K562 (cell line): ENCODE measurements at regions not wholly inside any gene's neighbourhood (a gene's known extent, or its start where the extent isn't known, plus 50 kb on each side); places are given as distances from the start of the nearest gene placed in this dataset.

ENCODE experiments used
- BRF1 ChIP-seq: IDR thresholded peaks from 3 replicates; pipeline ENCODE4 v1.6.1; 2011; ENCODE audit warnings: borderline replicate concordance, mild to moderate bottlenecking; ENCODE audit not compliant: insufficient read length; ENCODE audit errors: extremely low read depth
- HSF4 ChIP-seq: fragments of 250-450 bp; sonication (Bioruptor Pico); IDR thresholded peaks from 2 replicates; pipeline ENCODE4 v2.1.2; 2022; ENCODE audit warnings: mild to moderate bottlenecking, moderate library complexity, borderline replicate concordance
- LCOR ChIP-seq: sonication (generic); formaldehyde crosslinking; IDR thresholded peaks from 2 replicates; pipeline ENCODE4 v1.8.0; 2022; ENCODE audit warnings: mild to moderate bottlenecking, missing genetic modification reagents
- PRPF4 ChIP-seq: fragments of 200-400 bp; formaldehyde crosslinking; IDR thresholded peaks from one replicate; pipeline ENCODE4 v1.6.1; 2017; ENCODE audit warnings: low read length, low read depth, mild to moderate bottlenecking; ENCODE audit not compliant: insufficient read depth, poor library complexity, severe bottlenecking
- RBBP5 ChIP-seq: fragments of 200-600 bp; sonication (generic); IDR thresholded peaks from 2 replicates; pipeline ENCODE4 v1.6.1; 2012; ENCODE audit warnings: borderline replicate concordance, mild to moderate bottlenecking, low read length, control low read depth, inconsistent platforms; ENCODE audit not compliant: insufficient read depth, poor library complexity, severe bottlenecking
- SNRNP70 ChIP-seq: fragments of 200-400 bp; formaldehyde crosslinking; optimal IDR thresholded peaks from 2 replicates; pipeline ENCODE3; 2017; ENCODE audit warnings: low read depth, low read length
- ZNF79 ChIP-seq: fragments of 250-450 bp; sonication (Bioruptor Pico); IDR thresholded peaks from 2 replicates; pipeline ENCODE4 v1.4.0; 2020; ENCODE audit warnings: low read depth, mild to moderate bottlenecking, moderate library complexity
- TF ChIP-seq, protein P1 (sequence below), 3 experiments: fragments of 200-800 bp in 1 of 3; sonication (Bioruptor generic) in 1 of 3; sonication (generic) in 1 of 3; formaldehyde crosslinking in 1 of 3; IDR thresholded peaks; 2 replicates each; pipeline versions ENCODE4 v1.6.1 to v1.8.0; 2016 to 2022; ENCODE audit warnings: mild to moderate bottlenecking in 2 of 3, missing compliant biosample characterization in 2 of 3, missing genetic modification characterization in 2 of 3, missing genetic modification reagents in 1 of 3
- TF ChIP-seq, protein P2 (sequence below), 2 experiments: fragments of 450-650 bp; IDR thresholded peaks; 2 replicates each; pipeline ENCODE4 v1.6.1; 2016; ENCODE audit warnings: mild to moderate bottlenecking in 2 of 2, borderline replicate concordance in 1 of 2, low read depth in 1 of 2, moderate library complexity in 1 of 2

DNA sequence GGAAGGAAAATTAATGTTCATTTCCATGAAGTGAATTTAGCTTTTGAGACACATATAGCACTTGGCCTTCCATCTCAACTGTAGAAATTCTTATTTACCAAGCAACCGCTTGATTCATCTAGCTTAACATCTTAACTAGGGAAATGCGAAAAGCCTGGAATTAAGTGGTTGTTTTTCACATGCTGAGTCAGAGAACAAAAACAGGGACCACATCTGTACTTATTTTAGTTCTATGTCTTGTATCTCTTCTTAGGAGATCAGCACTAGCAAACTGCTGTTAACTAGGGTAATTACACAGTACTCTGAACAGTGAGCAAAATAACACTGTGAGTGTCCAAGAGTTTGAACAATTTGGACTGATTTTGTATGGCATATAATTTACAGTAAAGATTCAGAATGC lies 590.9 kb upstream of the NRSN1 start (continued):
- no peak for TF ChIP-seq RBBP5
- TF ChIP-seq BRF1: no peak
- no peak for TF ChIP-seq SNRNP70
- TF ChIP-seq PRPF4: no peak
- TF ChIP-seq, protein P1, sequence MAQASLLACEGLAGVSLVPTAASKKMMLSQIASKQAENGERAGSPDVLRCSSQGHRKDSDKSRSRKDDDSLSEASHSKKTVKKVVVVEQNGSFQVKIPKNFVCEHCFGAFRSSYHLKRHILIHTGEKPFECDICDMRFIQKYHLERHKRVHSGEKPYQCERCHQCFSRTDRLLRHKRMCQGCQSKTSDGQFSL (CRISPR knock-in tag; IDR thresholded peaks at IDR 0.05): no peak
- TF ChIP-seq, protein P1 (tag; IDR thresholded peaks at IDR 0.05): no peak
- TF ChIP-seq LCOR: no peak
- TF ChIP-seq HSF4 (CRISPR knock-in tag): no peak
- no peak for TF ChIP-seq ZNF79
- TF ChIP-seq, protein P2, sequence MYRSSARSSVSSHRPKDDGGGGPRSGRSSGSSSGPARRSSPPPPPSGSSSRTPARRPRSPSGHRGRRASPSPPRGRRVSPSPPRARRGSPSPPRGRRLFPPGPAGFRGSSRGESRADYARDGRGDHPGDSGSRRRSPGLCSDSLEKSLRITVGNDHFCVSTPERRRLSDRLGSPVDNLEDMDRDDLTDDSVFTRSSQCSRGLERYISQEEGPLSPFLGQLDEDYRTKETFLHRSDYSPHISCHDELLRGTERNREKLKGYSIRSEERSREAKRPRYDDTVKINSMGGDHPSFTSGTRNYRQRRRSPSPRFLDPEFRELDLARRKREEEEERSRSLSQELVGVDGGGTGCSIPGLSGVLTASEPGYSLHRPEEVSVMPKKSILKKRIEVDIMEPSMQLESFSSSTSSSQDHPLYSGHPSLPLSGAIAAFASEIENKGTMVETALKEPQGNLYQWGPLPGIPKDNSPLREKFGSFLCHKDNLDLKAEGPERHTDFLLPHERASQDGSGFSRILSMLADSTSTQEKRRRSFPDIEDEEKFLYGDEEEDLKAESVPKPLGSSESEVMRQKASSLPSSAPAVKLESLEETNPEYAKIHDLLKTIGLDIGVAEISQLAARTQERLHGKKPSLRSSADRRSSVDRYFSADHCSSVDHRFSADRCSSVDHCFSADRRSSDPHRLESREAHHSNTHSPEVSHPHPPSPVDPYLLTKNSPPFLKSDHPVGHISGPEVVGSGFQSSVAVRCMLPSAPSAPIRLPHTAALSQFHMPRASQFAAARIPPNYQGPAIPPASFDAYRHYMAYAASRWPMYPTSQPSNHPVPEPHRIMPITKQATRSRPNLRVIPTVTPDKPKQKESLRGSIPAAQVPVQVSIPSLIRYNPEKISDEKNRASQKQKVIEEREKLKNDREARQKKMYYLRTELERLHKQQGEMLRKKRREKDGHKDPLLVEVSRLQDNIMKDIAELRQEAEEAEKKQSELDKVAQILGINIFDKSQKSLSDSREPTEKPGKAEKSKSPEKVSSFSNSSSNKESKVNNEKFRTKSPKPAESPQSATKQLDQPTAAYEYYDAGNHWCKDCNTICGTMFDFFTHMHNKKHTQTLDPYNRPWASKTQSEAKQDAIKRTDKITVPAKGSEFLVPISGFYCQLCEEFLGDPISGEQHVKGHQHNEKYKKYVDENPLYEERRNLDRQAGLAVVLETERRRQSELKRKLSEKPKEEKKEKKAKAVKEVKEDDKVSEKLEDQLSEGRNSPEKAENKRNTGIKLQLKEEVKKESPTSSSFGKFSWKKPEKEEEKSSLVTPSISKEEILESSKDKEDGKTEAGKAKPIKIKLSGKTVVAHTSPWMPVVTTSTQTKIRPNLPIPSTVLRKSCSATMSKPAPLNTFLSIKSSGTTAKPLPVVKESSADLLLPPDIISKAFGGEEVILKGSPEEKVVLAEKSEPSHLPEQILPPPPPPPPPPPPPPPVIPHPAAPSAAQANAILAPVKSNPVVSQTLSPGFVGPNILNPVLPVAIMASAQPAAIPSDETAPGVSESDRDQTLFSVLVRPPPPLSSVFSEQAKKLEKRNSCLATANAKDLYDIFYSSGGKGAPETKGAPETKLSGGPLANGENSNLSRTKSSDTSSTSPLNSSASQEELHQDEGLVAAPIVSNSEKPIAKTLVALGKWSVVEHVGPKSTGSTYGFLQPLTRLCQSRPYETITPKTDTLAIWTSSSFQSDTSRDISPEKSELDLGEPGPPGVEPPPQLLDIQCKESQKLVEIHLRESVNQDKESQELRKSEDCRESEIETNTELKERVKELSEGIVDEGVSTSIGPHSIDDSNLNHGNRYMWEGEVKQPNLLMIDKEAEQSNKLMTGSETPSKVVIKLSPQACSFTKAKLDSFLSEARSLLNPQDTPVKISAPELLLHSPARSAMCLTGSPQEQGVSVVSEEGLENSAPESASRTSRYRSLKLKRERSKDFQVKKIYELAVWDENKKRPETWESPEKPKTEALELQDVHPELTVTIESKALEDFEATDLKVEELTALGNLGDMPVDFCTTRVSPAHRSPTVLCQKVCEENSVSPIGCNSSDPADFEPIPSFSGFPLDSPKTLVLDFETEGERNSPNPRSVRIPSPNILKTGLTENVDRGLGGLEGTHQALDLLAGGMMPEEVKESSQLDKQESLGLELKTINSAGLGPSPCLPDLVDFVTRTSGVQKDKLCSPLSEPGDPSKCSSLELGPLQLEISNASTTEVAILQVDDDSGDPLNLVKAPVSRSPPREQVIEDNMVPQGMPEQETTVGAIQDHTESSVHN (IDR thresholded peaks at IDR 0.05; ENCODE audit: borderline replicate concordance in 1 of 2, low read depth in 1 of 2): no peak
